HG03175 (cell line): ENCODE measurements at regions not wholly inside any gene's neighbourhood (a gene's known extent, or its start where the extent isn't known, plus 50 kb on each side); places are given as distances from the start of the nearest gene placed in this dataset.
A peak's percentile ranks its signal among the peaks of the same experiment; 100 is the strongest.
"Not testable (repeated sequence)": the region's sequence is repeated elsewhere in the genome, so short reads cannot be mapped to it uniquely, and the experiment has no call there.

Source experiments
- ATAC-seq: cut with Tn5 transposase; IDR thresholded peaks from one replicate; pipeline ENCODE4 v1.9.1; 2021; ENCODE audit warnings: mild to moderate bottlenecking, moderate library complexity; ENCODE audit not compliant: unreplicated experiment

- no peak for ATAC-seq
Measured at GRCh38 chr4:43411226-43411625, 518.7 kb downstream of the GRXCR1 start.

GRCh38 chr4:43423276-43423675 is 530.8 kb downstream of the GRXCR1 start:
- ATAC-seq = no peak

- ATAC-seq = no peak
Measured at GRCh38 chr4:43425206-43425605, 532.7 kb downstream of the GRXCR1 start.

- ATAC-seq = no peak
Measured at GRCh38 chr4:43435291-43435690, 542.8 kb downstream of the GRXCR1 start.

- no peak for ATAC-seq
Measured at GRCh38 chr4:43452948-43453347, 560.4 kb downstream of the GRXCR1 start.

- ATAC-seq = no peak
Measured at GRCh38 chr4:43456383-43456782, 563.9 kb downstream of the GRXCR1 start.

GRCh38 chr4:43457866-43458265 is 565.4 kb downstream of the GRXCR1 start:
- ATAC-seq = no peak

GRCh38 chr4:43458293-43458692 is 565.8 kb downstream of the GRXCR1 start:
- ATAC-seq = no peak

GRCh38 chr4:43471950-43472349 is 579.4 kb downstream of the GRXCR1 start:
- ATAC-seq = no peak

- no peak for ATAC-seq
Measured at GRCh38 chr4:43481526-43481925, 589.0 kb downstream of the GRXCR1 start.

- no peak for ATAC-seq
Measured at GRCh38 chr4:43485196-43485595, 592.7 kb downstream of the GRXCR1 start.

GRCh38 chr4:43496188-43496587 is 603.7 kb downstream of the GRXCR1 start:
- no peak for ATAC-seq

GRCh38 chr4:43496602-43497001 is 604.1 kb downstream of the GRXCR1 start:
- no peak for ATAC-seq

GRCh38 chr4:43505823-43506222 is 613.3 kb downstream of the GRXCR1 start:
- not testable (repeated sequence) for ATAC-seq

- no peak for ATAC-seq
Measured at GRCh38 chr4:43512253-43512652, 619.7 kb downstream of the GRXCR1 start.

GRCh38 chr4:43525646-43526045 is 633.1 kb downstream of the GRXCR1 start:
- no peak for ATAC-seq

- ATAC-seq = no peak
Measured at GRCh38 chr4:43547561-43547960, 655.0 kb downstream of the GRXCR1 start.

- ATAC-seq = no peak
Measured at GRCh38 chr4:43550981-43551627, 658.6 kb downstream of the GRXCR1 start.

- ATAC-seq = no peak
Measured at GRCh38 chr4:43556262-43556661, 663.7 kb downstream of the GRXCR1 start.

- ATAC-seq = peak; percentile 47
Measured at GRCh38 chr4:43560047-43560446, 667.5 kb downstream of the GRXCR1 start.

GRCh38 chr4:43564107-43564506 is 671.6 kb downstream of the GRXCR1 start:
- peak; percentile 49 for ATAC-seq

- ATAC-seq = no peak
Measured at GRCh38 chr4:43564591-43564990, 672.1 kb downstream of the GRXCR1 start.

- no peak for ATAC-seq
Measured at GRCh38 chr4:43567644-43568043, 675.1 kb downstream of the GRXCR1 start.
